HG03439 (cell line): ENCODE measurements at regions not wholly inside any gene's neighbourhood (a gene's known extent, or its start where the extent isn't known, plus 50 kb on each side); places are given as distances from the start of the nearest gene placed in this dataset.
A peak's percentile ranks its signal among the peaks of the same experiment; 100 is the strongest.
"Not testable (repeated sequence)": the region's sequence is repeated elsewhere in the genome, so short reads cannot be mapped to it uniquely, and the experiment has no call there.

Source experiments
- ATAC-seq: cut with Tn5 transposase; IDR thresholded peaks from one replicate; pipeline ENCODE4 v1.9.1; 2021; ENCODE audit warnings: mild to moderate bottlenecking, moderate library complexity; ENCODE audit not compliant: unreplicated experiment

DNA sequence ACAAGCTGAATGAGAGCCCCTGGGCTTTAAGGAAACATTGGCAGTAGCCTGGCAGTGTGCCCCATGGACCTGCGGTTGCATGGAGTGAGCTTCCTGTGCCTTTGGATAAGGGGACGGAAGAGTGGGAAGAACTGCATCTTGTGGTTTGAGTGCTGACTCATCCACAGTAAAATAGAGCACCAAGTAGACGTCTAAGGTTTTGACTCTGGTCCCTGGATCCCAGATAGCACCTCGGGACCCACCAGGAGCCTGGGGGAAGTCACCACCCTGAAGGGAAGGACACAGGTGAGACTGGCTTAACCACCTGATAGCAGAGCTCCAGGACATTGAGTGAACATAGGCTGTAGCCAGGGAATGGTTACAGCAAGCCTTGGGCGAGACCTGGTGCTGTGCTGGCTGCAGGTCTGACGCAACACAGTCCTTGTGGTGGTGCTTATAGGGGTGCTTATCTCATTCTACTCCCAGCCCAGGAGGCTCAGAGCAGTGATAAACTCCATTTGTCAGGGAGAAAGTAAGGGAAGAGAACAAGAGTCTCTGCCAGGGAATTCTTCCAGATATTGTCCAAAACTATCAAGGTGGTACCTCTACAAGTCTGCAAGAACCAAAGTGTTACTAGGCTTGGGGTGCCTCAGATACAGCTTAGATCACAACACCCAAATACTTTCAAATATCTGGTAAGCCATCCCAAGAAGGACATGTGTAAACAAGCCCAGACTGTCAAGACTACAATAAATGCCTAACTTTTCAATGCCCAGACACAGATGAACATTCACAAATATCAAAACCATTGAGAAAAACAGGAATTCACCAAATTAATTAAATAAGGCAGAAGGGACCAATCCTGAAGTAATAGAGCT, 123.6 kb upstream of the TET2 start:
- no peak for ATAC-seq

DNA sequence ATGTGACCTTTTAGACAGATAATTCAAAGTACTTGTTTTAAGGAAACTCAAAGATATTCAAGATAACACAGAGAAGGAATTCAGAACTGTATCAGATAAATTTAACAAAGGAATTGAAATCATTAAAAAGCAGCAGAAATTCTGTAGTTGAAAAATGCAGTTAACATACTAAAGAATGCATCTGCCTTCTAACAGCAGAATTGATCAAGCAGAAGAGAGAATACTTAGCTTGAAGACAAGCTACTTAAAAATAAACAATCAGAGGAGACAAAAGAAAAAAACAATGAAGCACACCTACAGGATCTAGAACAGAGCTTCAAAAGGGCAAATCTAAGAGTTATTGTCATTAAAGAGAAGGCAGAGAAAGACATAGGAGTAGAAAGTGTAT, 123.0 kb upstream of the TET2 start:
- no peak for ATAC-seq

DNA sequence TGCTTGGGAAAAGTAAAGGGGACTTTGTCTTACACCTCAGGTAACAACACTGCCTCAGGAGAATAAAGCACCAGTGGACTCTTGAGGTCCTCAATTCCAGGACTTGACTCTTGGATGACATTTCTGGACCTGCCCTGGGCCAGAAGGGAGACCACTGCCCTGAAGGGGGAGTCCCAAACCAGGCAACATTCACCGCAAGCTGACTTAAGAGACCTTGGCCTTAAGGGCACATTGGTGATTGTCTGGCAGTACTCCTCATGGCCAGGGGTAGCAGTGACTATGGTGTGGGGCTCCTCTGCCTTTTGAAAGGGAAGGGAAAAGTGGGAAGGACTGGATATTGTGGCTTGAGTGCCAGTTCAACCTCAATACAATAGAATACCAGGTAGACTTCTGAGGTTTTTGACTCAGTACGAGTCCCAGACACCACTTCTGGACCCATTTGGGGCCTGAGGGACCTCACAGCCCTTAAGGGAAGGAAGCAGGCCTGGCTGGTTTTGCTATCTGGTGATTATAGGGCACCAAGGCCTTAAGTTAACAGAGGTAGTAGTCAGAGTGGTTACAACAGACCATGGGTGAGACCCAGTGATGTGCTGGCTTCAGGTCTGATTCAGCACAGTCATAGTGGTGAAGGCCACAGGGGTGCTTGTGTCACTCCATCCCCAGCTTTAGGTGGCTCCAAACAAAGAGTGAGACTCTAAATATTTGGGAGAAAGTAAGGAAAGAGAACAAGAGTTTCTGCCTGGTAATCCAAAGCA, 121.2 kb upstream of the TET2 start:
- no peak for ATAC-seq

DNA sequence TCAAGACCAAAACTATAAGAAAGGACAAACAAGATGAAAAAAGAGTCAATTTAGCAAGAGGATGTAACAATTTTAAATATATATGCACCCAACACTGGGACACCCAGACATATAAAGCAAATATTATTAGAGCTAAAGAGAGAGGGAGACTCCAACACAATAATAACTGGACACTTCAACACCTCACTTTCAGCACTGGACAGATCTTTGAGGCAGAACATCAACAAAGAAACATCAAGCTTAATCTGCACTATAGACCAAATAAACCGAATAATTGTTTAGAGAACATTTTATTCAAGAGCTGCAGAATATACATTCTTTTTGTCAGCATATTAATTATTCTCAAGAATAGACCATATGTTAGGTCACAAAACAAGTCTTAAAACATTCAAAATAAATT, 109.7 kb upstream of the TET2 start:
- ATAC-seq, result no peak

DNA sequence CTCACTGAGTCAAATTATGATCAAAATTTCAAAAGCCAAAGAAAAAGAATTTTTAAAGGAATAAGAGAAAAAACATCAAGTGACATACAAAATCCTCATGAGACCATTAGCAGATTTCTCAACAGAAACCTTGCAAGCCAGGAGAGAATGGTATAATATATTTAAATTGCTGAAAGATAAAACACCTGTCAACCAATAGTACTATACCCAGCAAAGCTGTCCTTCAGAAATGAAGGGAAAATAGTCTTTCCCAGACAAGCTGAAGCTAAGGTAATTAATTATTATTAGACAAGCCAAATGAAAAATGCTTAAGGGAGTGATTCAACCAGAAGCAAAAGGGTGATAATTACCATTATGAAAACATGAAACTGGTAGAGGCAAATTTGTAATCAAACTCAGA, 104.2 kb upstream of the TET2 start:
- no peak for ATAC-seq

GRCh38 chr4:105050896-105051295, 95.8 kb upstream of the TET2 start:
- no peak for ATAC-seq

DNA sequence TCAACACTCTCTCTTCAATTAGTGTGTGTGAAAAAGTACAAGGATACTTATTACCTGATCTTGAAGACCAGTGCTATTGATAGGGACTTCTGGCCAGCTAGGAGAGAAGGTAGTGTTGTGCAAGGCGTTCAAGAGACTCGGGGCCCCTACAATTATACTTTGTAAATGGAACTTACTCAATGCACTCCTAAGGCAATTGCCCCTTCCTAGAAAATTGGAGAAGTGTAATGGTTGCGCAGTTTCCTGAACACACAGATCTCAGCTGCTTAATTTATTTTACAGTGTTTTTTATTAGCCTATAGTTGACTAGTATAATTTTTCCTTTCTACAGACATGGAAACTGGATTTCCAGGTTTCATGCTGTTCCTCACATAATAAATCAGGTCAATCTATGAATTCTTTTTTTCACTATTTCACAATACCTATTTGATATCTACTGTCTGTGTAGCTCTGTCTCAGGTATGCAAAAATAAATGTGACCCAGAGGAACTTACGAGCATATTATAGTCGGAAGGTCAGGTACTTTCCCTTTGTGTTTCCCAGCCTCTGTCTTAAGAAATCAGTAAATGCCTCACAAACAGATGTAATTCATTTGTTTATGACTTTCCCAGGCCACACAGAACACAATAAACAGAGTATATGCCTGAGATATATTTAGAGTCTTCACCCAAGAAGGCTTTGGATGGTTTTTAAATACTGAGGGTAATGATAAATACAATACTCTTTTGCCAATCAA, 89.1 kb upstream of the TET2 start:
- ATAC-seq, result no peak

DNA sequence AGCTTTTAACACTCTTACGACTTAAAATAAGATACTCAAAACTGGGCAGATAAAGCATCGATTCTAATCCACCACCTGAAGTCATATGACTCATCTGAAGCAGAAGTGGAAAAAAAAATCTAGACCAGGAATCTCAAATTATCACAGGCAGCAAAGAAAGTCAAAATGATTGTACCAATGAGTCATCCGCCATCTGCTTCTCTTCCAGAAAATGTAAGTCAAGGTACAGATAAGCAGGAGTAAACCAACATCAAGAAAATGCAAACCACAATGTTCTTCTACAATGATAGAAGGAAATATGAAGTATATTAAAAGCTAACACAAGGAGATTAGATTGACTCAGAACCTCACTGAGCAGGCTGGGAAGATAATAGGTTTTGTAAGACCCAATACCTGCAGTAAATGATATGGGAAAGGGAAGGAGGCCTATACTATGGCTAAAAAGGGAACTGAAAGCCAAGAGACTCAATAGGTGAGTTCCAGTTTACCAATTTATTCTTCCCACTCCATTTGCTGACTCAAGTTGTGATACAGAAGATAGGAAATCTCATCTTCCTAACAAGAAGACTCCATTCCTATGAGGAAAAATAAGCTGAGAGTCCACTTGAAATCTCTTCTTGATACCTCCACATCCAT, 88.4 kb upstream of the TET2 start:
- ATAC-seq, result no peak

DNA sequence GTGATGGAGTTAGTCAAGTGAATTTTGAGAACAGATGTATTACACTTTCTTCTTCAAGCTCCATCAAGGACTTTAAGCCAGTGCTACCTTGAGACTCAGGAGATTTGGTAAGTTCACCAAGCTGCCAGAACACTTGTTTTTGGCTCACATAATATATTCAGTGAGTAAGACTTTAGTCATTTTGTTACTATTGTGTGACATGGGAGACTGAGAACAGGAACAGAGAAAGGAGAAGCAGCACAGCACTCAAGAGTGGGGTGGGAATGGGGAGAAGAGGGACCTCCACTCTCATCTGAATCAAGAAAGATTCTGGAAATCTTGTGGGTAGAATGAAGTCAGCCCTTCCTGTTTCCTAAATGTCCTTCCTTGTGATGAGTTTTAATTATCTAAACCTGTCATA, 87.3 kb upstream of the TET2 start:
- peak; percentile 29 for ATAC-seq

GRCh38 chr4:105060628-105061027, 86.0 kb upstream of the TET2 start:
- peak; percentile 94 for ATAC-seq

- peak; percentile 30 for ATAC-seq
Measured at GRCh38 chr4:105061136-105061696, 85.5 kb upstream of the TET2 start.

DNA sequence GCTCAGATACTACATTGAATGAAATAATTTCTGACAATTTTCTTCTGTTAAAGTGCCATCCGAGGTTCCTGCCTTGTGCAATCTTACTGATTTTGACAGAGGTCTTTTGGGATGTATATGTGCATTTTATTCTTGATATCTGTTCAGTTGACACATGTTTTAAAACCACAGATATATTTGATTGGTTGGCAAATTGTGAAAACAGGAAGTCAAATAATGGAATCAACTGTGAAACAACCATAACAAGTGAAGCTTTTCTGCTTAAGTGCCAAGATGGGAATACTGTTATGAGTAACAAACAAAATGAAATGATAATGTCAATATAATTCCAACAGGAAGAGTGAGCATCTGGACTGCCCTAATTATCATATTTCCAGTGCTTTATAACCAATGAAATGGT, 84.9 kb upstream of the TET2 start:
- ATAC-seq, result no peak

DNA sequence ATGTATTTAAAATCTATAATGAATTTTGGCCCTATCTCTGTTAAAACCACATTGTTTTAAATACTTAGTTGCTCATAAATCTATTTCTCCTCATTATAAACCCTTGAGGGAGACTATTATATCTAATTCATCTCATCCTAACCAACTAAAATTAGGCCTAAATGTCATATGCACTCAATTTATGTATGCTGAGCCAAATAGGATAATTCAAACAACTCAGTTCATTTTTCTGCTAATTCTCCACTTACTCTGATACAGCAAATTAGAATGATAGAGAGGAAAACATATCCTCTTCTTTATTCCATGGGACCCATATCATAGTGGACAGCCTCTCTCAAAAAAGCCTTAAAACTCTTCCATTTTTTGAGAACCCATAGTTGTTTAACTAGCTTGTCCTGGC, 80.3 kb upstream of the TET2 start:
- ATAC-seq, result no peak

GRCh38 chr4:105067431-105067830, 79.2 kb upstream of the TET2 start:
- ATAC-seq, result no peak

GRCh38 chr4:105067946-105068345, 78.7 kb upstream of the TET2 start:
- ATAC-seq, result no peak

GRCh38 chr4:105068516-105068915, 78.2 kb upstream of the TET2 start:
- ATAC-seq, result no peak

DNA sequence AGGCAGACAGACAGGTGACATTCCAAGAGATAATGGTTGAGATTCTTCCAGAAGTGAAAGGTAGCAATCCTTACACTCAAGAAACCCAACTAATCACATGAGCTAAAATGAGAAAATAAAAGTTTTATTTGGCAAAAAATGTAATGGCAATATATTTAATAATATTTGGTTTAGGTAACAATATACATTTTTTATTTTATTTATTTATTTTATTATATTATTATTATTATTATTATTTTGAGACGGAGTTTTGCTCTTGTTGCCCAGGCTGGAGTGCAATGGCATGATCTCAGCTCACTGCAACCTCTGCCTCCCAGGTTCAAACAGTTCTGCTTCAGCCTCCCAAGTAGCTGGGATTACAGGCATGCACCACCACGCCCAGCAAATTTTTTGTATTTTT, 74.6 kb upstream of the TET2 start:
- ATAC-seq, result not testable (repeated sequence)

GRCh38 chr4:105074097-105074496, 72.6 kb upstream of the TET2 start:
- no peak for ATAC-seq

DNA sequence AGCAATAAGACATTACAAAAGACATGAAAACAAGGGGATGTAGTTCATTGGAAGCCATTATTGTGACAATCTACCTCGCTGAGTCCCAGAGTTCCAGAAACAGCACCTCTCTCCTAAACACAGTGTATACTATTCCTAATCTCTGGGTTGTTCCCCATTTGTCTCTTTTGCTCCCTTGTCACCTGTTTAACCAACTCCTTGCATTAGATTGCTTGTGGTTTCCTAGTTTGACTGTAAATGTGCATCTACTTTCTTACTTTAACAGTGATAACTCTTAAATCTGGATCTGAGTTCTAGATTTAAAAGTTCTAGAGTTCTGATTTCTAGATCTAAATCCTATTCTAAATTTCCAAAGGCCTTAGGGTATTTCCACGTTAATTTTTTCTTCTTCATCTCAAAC, 71.6 kb upstream of the TET2 start:
- ATAC-seq, result no peak

DNA sequence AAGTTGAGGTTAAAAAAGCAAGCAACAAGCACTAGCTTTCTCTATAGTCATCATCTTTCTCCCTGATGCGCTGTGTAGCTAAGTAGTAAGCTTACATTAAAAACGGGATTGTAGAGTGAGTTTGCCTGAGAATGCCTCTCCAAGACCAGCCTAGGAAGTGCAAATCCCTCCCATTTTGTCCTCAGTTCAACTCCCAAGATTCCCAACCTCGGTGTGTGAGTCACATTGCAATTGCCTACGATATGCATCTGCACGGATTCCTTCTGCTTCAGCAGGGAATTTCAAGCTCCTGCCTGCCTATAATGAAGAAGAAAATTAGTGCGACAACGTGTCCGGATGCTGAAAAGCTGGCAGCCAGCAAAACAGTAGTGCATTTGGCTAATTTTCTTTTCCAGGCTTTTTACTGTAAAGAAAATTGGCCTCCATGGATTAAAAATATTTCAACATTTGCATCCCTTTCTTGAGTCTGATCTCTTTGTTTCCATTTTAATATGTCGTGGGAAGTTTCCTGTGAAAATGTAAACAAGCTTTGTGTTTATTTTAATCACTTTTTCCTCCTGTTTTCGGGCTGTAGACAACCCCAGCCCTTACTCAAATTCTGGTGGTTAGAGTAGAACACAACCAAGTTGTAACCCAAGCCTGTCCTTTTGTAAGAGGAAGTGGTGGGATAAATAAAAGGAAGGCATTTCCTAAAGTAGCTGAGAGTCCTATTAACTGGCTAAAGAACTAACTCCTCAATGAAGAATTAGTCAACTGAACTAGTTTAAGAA, 58.4 kb upstream of the TET2 start:
- no peak for ATAC-seq
